Mesodermal cell (in vitro differentiated cells): ENCODE measurements at regions not wholly inside any gene's neighbourhood (a gene's known extent, or its start where the extent isn't known, plus 50 kb on each side); places are given as distances from the start of the nearest gene placed in this dataset.
"Not testable (repeated sequence)": the region's sequence is repeated elsewhere in the genome, so short reads cannot be mapped to it uniquely, and the experiment has no call there.

Source experiments
- H3K27ac ChIP-seq: 2 replicates; pipeline ENCODE4 v1.7.0; 2013; ENCODE audit warnings: mild to moderate bottlenecking, low read depth, low read length, moderate library complexity; ENCODE audit not compliant: severe bottlenecking
- H3K36me3 ChIP-seq: 2 replicates; pipeline ENCODE4 v1.7.1; 2013; ENCODE audit warnings: mild to moderate bottlenecking, low read length, moderate library complexity; ENCODE audit not compliant: control insufficient read depth, insufficient read depth
- H3K4me1 ChIP-seq: one replicate; pipeline ENCODE4 v1.7.1; 2013; ENCODE audit warnings: mild to moderate bottlenecking, low read length; ENCODE audit not compliant: insufficient read depth, control insufficient read depth, poor library complexity, severe bottlenecking
- H3K4me3 ChIP-seq: 2 replicates; pipeline ENCODE4 v1.7.0; 2013; ENCODE audit warnings: low read length, control low read depth, mild to moderate bottlenecking; ENCODE audit not compliant: insufficient read depth, poor library complexity, severe bottlenecking; ENCODE audit errors: extremely low read depth
- H3K9me3 ChIP-seq: 2 replicates; pipeline ENCODE4 v1.7.1; 2013; ENCODE audit warnings: mild to moderate bottlenecking, low read length, moderate library complexity; ENCODE audit not compliant: control insufficient read depth
- WGBS, 2 experiments: methylation state at CpG; one replicate each; pipeline ENCODE4 v1.1.5; 2013; ENCODE audit warnings: missing lambda C conversion rate in 2 of 2; ENCODE audit not compliant: insufficient coverage in 2 of 2; 5-methylcytosine and 5-hydroxymethylcytosine counted together

GRCh38 chr16:35146723-35147458, 1687.5 kb downstream of the TP53TG3F start:
- H3K4me1 ChIP-seq, result no peaks in the 10 kb centered on the region
- WGBS, 2 experiments, result 77 to 80% methylated on average over 11 to 14 of the region's 14 CpGs
- H3K9me3 ChIP-seq, result peaks cover 87% of the 10 kb centered on the region
- H3K27ac ChIP-seq, result no peak overlapping the region
- H3K4me3 ChIP-seq, result no peak overlapping the region
- no peaks in the 10 kb centered on the region for H3K36me3 ChIP-seq

GRCh38 chr16:35147556-35148504, 1688.4 kb downstream of the TP53TG3F start:
- 62 to 73% methylated on average over 4 to 6 of the region's 10 CpGs for WGBS, 2 experiments
- Histone ChIP-seq H3K36me3 (no peaks in the 10 kb centered on the region), H3K4me1 (no peaks in the 10 kb centered on the region), H3K27ac (no peak overlapping the region), H3K9me3 (peaks cover 79% of the 10 kb centered on the region), H3K4me3 (no peak overlapping the region)

- 30 to 53% methylated on average over 3 of the region's 3 CpGs for WGBS, 2 experiments
Measured at GRCh38 chr16:35148748-35149147, 1689.3 kb downstream of the TP53TG3F start.

GRCh38 chr16:35149550-35149949, 1690.1 kb downstream of the TP53TG3F start:
- Histone ChIP-seq H3K4me1 (no peaks in the 10 kb centered on the region), H3K9me3 (peaks cover 73% of the 10 kb centered on the region), H3K36me3 (no peaks in the 10 kb centered on the region), H3K27ac (no peak overlapping the region), H3K4me3 (no peak overlapping the region)
- 36 to 72% methylated on average over 2 of the region's 3 CpGs for WGBS, 2 experiments

More at GRCh38 chr16:35148748-35149147, 1689.3 kb downstream of the TP53TG3F start:
- Histone ChIP-seq H3K36me3 (no peaks in the 10 kb centered on the region), H3K4me1 (no peaks in the 10 kb centered on the region), H3K4me3 (no peak overlapping the region), H3K9me3 (peaks cover 77% of the 10 kb centered on the region), H3K27ac (no peak overlapping the region)

- Histone ChIP-seq H3K36me3 (no peaks in the 10 kb centered on the region), H3K27ac (no peak overlapping the region), H3K4me1 (no peaks in the 10 kb centered on the region), H3K9me3 (peaks cover 72% of the 10 kb centered on the region), H3K4me3 (no peak overlapping the region)
- 64 to 67% methylated on average over 1 of the region's 1 CpG for WGBS, 2 experiments
Measured at GRCh38 chr16:35150805-35151312, 1691.4 kb downstream of the TP53TG3F start.

GRCh38 chr16:35152067-35152627, 1692.7 kb downstream of the TP53TG3F start:
- Histone ChIP-seq H3K4me3 (no peak overlapping the region), H3K9me3 (peaks cover 72% of the 10 kb centered on the region), H3K36me3 (no peaks in the 10 kb centered on the region), H3K27ac (no peak overlapping the region), H3K4me1 (no peaks in the 10 kb centered on the region)
- 0% methylated on average over 1 of the region's 1 CpG; no CpG with 5 or more reads in 1 of the 2 experiments for WGBS, 2 experiments

GRCh38 chr16:35154627-35155026, 1695.2 kb downstream of the TP53TG3F start:
- no peak overlapping the region for H3K4me3 ChIP-seq
- no peaks in the 10 kb centered on the region for H3K36me3 ChIP-seq
- H3K4me1 ChIP-seq, result no peaks in the 10 kb centered on the region
- no peak overlapping the region for H3K27ac ChIP-seq
- peaks cover 50% of the 10 kb centered on the region for H3K9me3 ChIP-seq

- not testable (repeated sequence) for H3K4me3 ChIP-seq, H3K4me1 ChIP-seq, H3K36me3 ChIP-seq, H3K27ac ChIP-seq
- WGBS, 2 experiments, result 78 to 83% methylated on average over 14 to 15 of the region's 15 CpGs
- H3K9me3 ChIP-seq, result peaks cover 36% of the 10 kb centered on the region
Measured at GRCh38 chr16:35157549-35157948, 1698.1 kb downstream of the TP53TG3F start.

- H3K36me3 ChIP-seq, H3K27ac ChIP-seq, H3K4me3 ChIP-seq, H3K4me1 ChIP-seq: not testable (repeated sequence)
- 74 to 90% methylated on average over 5 to 13 of the region's 14 CpGs for WGBS, 2 experiments
- peaks cover 31% of the 10 kb centered on the region for H3K9me3 ChIP-seq
Measured at GRCh38 chr16:35169324-35169723, 1709.9 kb downstream of the TP53TG3F start.

GRCh38 chr16:35170061-35170460, 1710.6 kb downstream of the TP53TG3F start:
- not testable (repeated sequence) for H3K36me3 ChIP-seq, H3K27ac ChIP-seq, H3K4me1 ChIP-seq, H3K4me3 ChIP-seq
- H3K9me3 ChIP-seq, result peaks cover 35% of the 10 kb centered on the region
- 88 to 90% methylated on average over 12 to 26 of the region's 42 CpGs for WGBS, 2 experiments
